Smooth muscle cell (in vitro differentiated cells): ENCODE measurements at regions not wholly inside any gene's neighbourhood (a gene's known extent, or its start where the extent isn't known, plus 50 kb on each side); places are given as distances from the start of the nearest gene placed in this dataset.

Experiments used
- DNase-seq: peaks from one replicate; lab custom pipeline; 2025; ENCODE audit not compliant: unreplicated experiment; lab: John Stamatoyannopoulos, UW
- H2AFZ ChIP-seq: fragments of 200-600 bp; sonication (generic); 2 replicates; pipeline ENCODE4 v1.6.0; 2016; ENCODE audit warnings: antibody characterized with exemption, low read depth, mild to moderate bottlenecking
- H3F3A ChIP-seq: fragments of 200-600 bp; sonication (generic); 2 replicates; pipeline ENCODE4 v1.6.0; 2017; ENCODE audit warnings: antibody characterized with exemption, low read depth
- H3K27ac ChIP-seq: fragments of 200-600 bp; sonication (generic); 2 replicates; pipeline ENCODE4 v1.5.1; 2016; ENCODE audit warnings: low read depth, mild to moderate bottlenecking
- H3K27me3 ChIP-seq: fragments of 200-600 bp; sonication (generic); 2 replicates; pipeline ENCODE4 v1.6.1; 2016; ENCODE audit warnings: low read depth, mild to moderate bottlenecking
- H3K36me3 ChIP-seq: fragments of 200-600 bp; sonication (generic); 2 replicates; pipeline ENCODE4 v1.5.1; 2016; ENCODE audit warnings: low read depth
- H3K4me1 ChIP-seq: fragments of 200-600 bp; sonication (generic); 2 replicates; pipeline ENCODE4 v1.5.1; 2016; ENCODE audit warnings: low read depth
- H3K4me2 ChIP-seq: fragments of 200-600 bp; sonication (generic); 2 replicates; pipeline ENCODE4 v1.6.0; 2016; ENCODE audit warnings: mild to moderate bottlenecking
- H3K4me3 ChIP-seq: fragments of 200-600 bp; sonication (generic); 2 replicates; pipeline ENCODE4 v1.5.1; 2016; ENCODE audit warnings: mild to moderate bottlenecking
- H3K79me2 ChIP-seq: fragments of 200-600 bp; sonication (generic); 2 replicates; pipeline ENCODE4 v1.6.0; 2016; ENCODE audit warnings: low read depth, mild to moderate bottlenecking
- H3K9ac ChIP-seq: fragments of 200-600 bp; sonication (generic); 2 replicates; pipeline ENCODE4 v1.6.0; 2016; ENCODE audit warnings: low read depth
- H3K9me3 ChIP-seq: fragments of 200-600 bp; sonication (generic); replicated peaks from 2 replicates; pipeline ENCODE4 v1.5.1; 2016; ENCODE audit warnings: low read depth
- H4K20me1 ChIP-seq: fragments of 200-600 bp; sonication (generic); 2 replicates; pipeline ENCODE4 v1.6.0; 2016; ENCODE audit warnings: low read depth
- CTCF ChIP-seq: fragments of 200-600 bp; sonication (generic); IDR thresholded peaks from 2 replicates; pipeline ENCODE4 v1.5.1; 2017; ENCODE audit warnings: borderline replicate concordance, mild to moderate bottlenecking, antibody characterized with exemption; ENCODE audit not compliant: insufficient read depth, poor library complexity, severe bottlenecking
- WGBS: methylation state at CpG from one replicate; pipeline ENCODE4 v1.1.7; 2016; ENCODE audit warnings: low lambda C conversion rate; 5-methylcytosine and 5-hydroxymethylcytosine counted together

GRCh38 chr6:163707387-163708355 is 293.2 kb downstream of the QKI start:
- H3F3A ChIP-seq: no peaks in the 10 kb centered on the region
- H3K4me1 ChIP-seq: no peaks in the 10 kb centered on the region
- no peak for DNase-seq
- 86% methylated on average over 18 of the region's 18 CpGs for WGBS
- no peak overlapping the region for H3K27ac ChIP-seq
- no peaks in the 10 kb centered on the region for H3K79me2 ChIP-seq
- H3K36me3 ChIP-seq: no peaks in the 10 kb centered on the region
- H3K9ac ChIP-seq: no peak overlapping the region
- no peaks in the 10 kb centered on the region for H4K20me1 ChIP-seq
- no peaks in the 10 kb centered on the region for H3K27me3 ChIP-seq
- H3K4me3 ChIP-seq: no peak overlapping the region
- H3K4me2 ChIP-seq: no peak overlapping the region
- no peak for TF ChIP-seq CTCF
- H3K9me3 ChIP-seq: no peaks in the 10 kb centered on the region
- H2AFZ ChIP-seq: no peak overlapping the region

GRCh38 chr6:163706500-163707087 is 292.1 kb downstream of the QKI start:
- Histone ChIP-seq H3K9ac (no peak overlapping the region), H3K4me2 (no peak overlapping the region), H3F3A (no peaks in the 10 kb centered on the region), H2AFZ (no peak overlapping the region), H3K4me1 (no peaks in the 10 kb centered on the region), H3K36me3 (no peaks in the 10 kb centered on the region), H3K27me3 (no peaks in the 10 kb centered on the region), H3K27ac (no peak overlapping the region), H3K9me3 (no peaks in the 10 kb centered on the region), H3K79me2 (no peaks in the 10 kb centered on the region), H4K20me1 (no peaks in the 10 kb centered on the region), H3K4me3 (no peak overlapping the region)
- DNase-seq: no peak
- 71% methylated on average over 6 of the region's 6 CpGs for WGBS
- no peak for TF ChIP-seq CTCF

- H2AFZ ChIP-seq: no peak overlapping the region
- H3K36me3 ChIP-seq: no peaks in the 10 kb centered on the region
- no peaks in the 10 kb centered on the region for H3K4me1 ChIP-seq
- TF ChIP-seq CTCF: no peak
- no peak overlapping the region for H3K4me2 ChIP-seq
- H3K4me3 ChIP-seq: no peak overlapping the region
- H3K9me3 ChIP-seq: no peaks in the 10 kb centered on the region
- H4K20me1 ChIP-seq: no peaks in the 10 kb centered on the region
- H3K9ac ChIP-seq: no peak overlapping the region
- H3K27ac ChIP-seq: no peak overlapping the region
- no peaks in the 10 kb centered on the region for H3K27me3 ChIP-seq
- H3F3A ChIP-seq: no peaks in the 10 kb centered on the region
- DNase-seq: no peak
- no peaks in the 10 kb centered on the region for H3K79me2 ChIP-seq
- 90% methylated on average over 9 of the region's 9 CpGs for WGBS
These were observed 291.4 kb downstream of the QKI start for GRCh38 chr6:163705923-163706322.
